MM.1S (cell line): ENCODE measurements at regions not wholly inside any gene's neighbourhood (a gene's known extent, or its start where the extent isn't known, plus 50 kb on each side); places are given as distances from the start of the nearest gene placed in this dataset.

Experiments
- EZH2 ChIP-seq: fragments of 300-600 bp; sonication (generic); optimal IDR thresholded peaks from 2 replicates; pipeline ENCODE3; 2017; ENCODE audit warnings: low read depth, mild to moderate bottlenecking, antibody characterized with exemption, low read length, mixed read lengths
- TF ChIP-seq, protein P1 (sequence below): fragments of 300-600 bp; sonication (generic); IDR thresholded peaks from 2 replicates; pipeline ENCODE4 v1.5.1; 2016; ENCODE audit warnings: antibody characterized with exemption, low read length, mixed read lengths

DNA sequence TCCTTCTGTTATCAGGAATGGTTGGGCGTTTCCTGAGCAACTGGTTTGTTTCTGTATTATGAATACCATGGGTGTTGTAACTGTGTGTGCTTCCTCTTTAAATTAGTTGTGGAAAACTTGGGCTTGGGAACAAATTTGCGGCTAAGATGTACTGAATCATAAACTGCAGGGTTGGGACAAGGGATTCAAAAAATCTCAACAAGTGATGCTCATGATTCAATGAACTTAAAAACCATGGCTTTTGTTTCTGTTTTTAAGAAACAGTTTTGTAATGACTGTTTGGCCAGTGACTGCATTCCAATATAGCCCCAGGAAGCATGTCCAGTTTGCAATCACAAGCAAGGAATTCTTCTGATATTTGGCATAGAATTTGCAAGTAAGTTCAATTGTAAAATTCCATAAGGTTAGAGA is 657.5 kb upstream of the WWC1 start:
- TF ChIP-seq, protein P1, sequence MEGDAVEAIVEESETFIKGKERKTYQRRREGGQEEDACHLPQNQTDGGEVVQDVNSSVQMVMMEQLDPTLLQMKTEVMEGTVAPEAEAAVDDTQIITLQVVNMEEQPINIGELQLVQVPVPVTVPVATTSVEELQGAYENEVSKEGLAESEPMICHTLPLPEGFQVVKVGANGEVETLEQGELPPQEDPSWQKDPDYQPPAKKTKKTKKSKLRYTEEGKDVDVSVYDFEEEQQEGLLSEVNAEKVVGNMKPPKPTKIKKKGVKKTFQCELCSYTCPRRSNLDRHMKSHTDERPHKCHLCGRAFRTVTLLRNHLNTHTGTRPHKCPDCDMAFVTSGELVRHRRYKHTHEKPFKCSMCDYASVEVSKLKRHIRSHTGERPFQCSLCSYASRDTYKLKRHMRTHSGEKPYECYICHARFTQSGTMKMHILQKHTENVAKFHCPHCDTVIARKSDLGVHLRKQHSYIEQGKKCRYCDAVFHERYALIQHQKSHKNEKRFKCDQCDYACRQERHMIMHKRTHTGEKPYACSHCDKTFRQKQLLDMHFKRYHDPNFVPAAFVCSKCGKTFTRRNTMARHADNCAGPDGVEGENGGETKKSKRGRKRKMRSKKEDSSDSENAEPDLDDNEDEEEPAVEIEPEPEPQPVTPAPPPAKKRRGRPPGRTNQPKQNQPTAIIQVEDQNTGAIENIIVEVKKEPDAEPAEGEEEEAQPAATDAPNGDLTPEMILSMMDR = no peak
- no peak for TF ChIP-seq EZH2
